SK-N-SH (cell line): ENCODE measurements at regions not wholly inside any gene's neighbourhood (a gene's known extent, or its start where the extent isn't known, plus 50 kb on each side); places are given as distances from the start of the nearest gene placed in this dataset.

Experiments
- CTCF ChIA-PET: fragments of 300-600, 350-600 bp; formaldehyde crosslinking; extraction: SDS; loops from one replicate; lab custom pipeline; 2021; lab: Yijun Ruan, JAX
- POLR2A ChIA-PET: fragments of 350-600 bp; sonication (Branson Sonifier 250); formaldehyde crosslinking; extraction: SDS; loops from one replicate; lab custom pipeline; 2020; ENCODE audit warnings: antibody characterized with exemption, inconsistent platforms; lab: Yijun Ruan, JAX
- DNase-seq: peaks from one replicate; pipeline ENCODE4 v3.0.0; 2012
- H2AFZ ChIP-seq: fragments of 200-600 bp; sonication (generic); 2 replicates; pipeline ENCODE4 v1.8.1; 2016; ENCODE audit warnings: antibody characterized with exemption, mild to moderate bottlenecking, low read depth
- H3F3A ChIP-seq: fragments of 200-600 bp; sonication (generic); replicated peaks from 2 replicates; pipeline ENCODE3; 2016; ENCODE audit warnings: antibody characterized with exemption, mild to moderate bottlenecking; ENCODE audit not compliant: insufficient read depth
- H3K27ac ChIP-seq, 2 experiments: fragments of 200-500 bp in 1 of 2; fragments of 200-600 bp in 1 of 2; sonication (Bioruptor generic) in 1 of 2; sonication (generic), shearing (Covaris generic) in 1 of 2; 2 replicates each; pipeline versions ENCODE4 v1.5.1 to v1.6.1; 2014 to 2016; ENCODE audit warnings: low read depth in 2 of 2, inconsistent platforms in 1 of 2, low read length in 1 of 2, mild to moderate bottlenecking in 1 of 2, mixed read lengths in 1 of 2
- H3K27me3 ChIP-seq: fragments of 200-600 bp; sonication (generic), shearing (Covaris generic); 2 replicates; pipeline ENCODE4 v1.6.1; 2016; ENCODE audit warnings: mixed run types; ENCODE audit not compliant: insufficient read depth
- H3K36me3 ChIP-seq, 2 experiments: fragments of 200-500 bp in 1 of 2; fragments of 200-600 bp in 1 of 2; sonication (Bioruptor generic) in 1 of 2; sonication (generic) in 1 of 2; replicated peaks in 1 of 2; 2 replicates each; pipeline versions ENCODE3 to v1.5.1; 2014 to 2016; ENCODE audit warnings: low read length in 1 of 2, mild to moderate bottlenecking in 1 of 2; ENCODE audit not compliant: insufficient read depth in 2 of 2, control insufficient read depth in 1 of 2
- H3K4me1 ChIP-seq, 2 experiments: fragments of 200-500 bp in 1 of 2; fragments of 200-600 bp in 1 of 2; sonication (Bioruptor generic) in 1 of 2; sonication (generic), shearing (Covaris generic) in 1 of 2; 2 replicates each; pipeline versions ENCODE4 v1.5.1 to v1.6.1; 2014 to 2016; ENCODE audit warnings: low read depth in 1 of 2, low read length in 1 of 2, mixed run types in 1 of 2; ENCODE audit not compliant: insufficient read depth in 2 of 2, control insufficient read depth in 1 of 2
- H3K4me2 ChIP-seq: fragments of 200-600 bp; sonication (generic), shearing (Covaris generic); 2 replicates; pipeline ENCODE4 v1.6.1; 2017; ENCODE audit warnings: mixed run types
- H3K4me3 ChIP-seq, 2 experiments: fragments of 200-500 bp in 1 of 2; fragments of 200-600 bp in 1 of 2; sonication (Bioruptor generic) in 1 of 2; sonication (generic), shearing (Covaris generic) in 1 of 2; 2 replicates each; pipeline versions ENCODE4 v1.5.1 to v1.8.1; 2014 to 2016; ENCODE audit warnings: low read depth in 2 of 2, inconsistent platforms in 1 of 2, low read length in 1 of 2, mild to moderate bottlenecking in 1 of 2, mixed read lengths in 1 of 2, moderate library complexity in 1 of 2
- H3K79me2 ChIP-seq: fragments of 200-600 bp; sonication (generic); 2 replicates; pipeline ENCODE4 v1.8.1; 2017; ENCODE audit warnings: mild to moderate bottlenecking; ENCODE audit not compliant: insufficient read depth
- H3K9ac ChIP-seq: fragments of 200-600 bp; sonication (generic); 2 replicates; pipeline ENCODE4 v1.6.1; 2017; ENCODE audit warnings: mixed run types
- H3K9me2 ChIP-seq: fragments of 200-600 bp; sonication (generic); 2 replicates; pipeline ENCODE4 v1.6.1; 2017; ENCODE audit warnings: mixed run types
- H3K9me3 ChIP-seq: fragments of 200-600 bp; sonication (generic); 2 replicates; pipeline ENCODE4 v1.6.1; 2017; ENCODE audit warnings: mixed run types, mild to moderate bottlenecking, moderate library complexity
- H4K20me1 ChIP-seq: fragments of 200-600 bp; sonication (generic); 2 replicates; pipeline ENCODE4 v1.6.1; 2017; ENCODE audit warnings: mild to moderate bottlenecking, mixed run types; ENCODE audit not compliant: insufficient read depth
- CHD2 ChIP-seq: fragments of 150-350 bp; IDR thresholded peaks from 2 replicates; pipeline ENCODE4 v1.6.1; 2018; ENCODE audit warnings: low read length; ENCODE audit not compliant: partially characterized antibody
- ELF1 ChIP-seq: IDR thresholded peaks from 2 replicates; pipeline ENCODE4 v1.4.0; 2012
- EP300 ChIP-seq, 2 experiments: IDR thresholded peaks; 2 replicates each; pipeline versions ENCODE4 v1.4.0 to v1.6.1; 2012; ENCODE audit warnings: borderline replicate concordance in 1 of 2, low read depth in 1 of 2, low read length in 1 of 2
- EZH2phosphoT487 ChIP-seq: fragments of 200-600 bp; sonication (generic); IDR thresholded peaks from 2 replicates; pipeline ENCODE4 v1.6.1; 2017; ENCODE audit warnings: low read depth, mixed run types, mild to moderate bottlenecking, antibody characterized with exemption, moderate library complexity, borderline replicate concordance
- FOXJ3 ChIP-seq: sonication (generic); formaldehyde crosslinking; IDR thresholded peaks from 2 replicates; pipeline ENCODE4 v1.5.1; 2020; ENCODE audit warnings: mild to moderate bottlenecking, missing genetic modification reagents
- GATA2 ChIP-seq: sonication (generic); formaldehyde crosslinking; IDR thresholded peaks from 2 replicates; pipeline ENCODE4 v1.5.0; 2020; ENCODE audit warnings: mild to moderate bottlenecking, missing genetic modification reagents
- IRF3 ChIP-seq: fragments of 150-350 bp; IDR thresholded peaks from 2 replicates; pipeline ENCODE4 v1.6.1; 2016; ENCODE audit warnings: mild to moderate bottlenecking, low read depth, low read length
- JUND ChIP-seq: IDR thresholded peaks from 2 replicates; pipeline ENCODE4 v1.4.0; 2012
- MAX ChIP-seq: IDR thresholded peaks from 2 replicates; pipeline ENCODE4 v1.4.0; 2012; ENCODE audit warnings: low read depth
- MXI1 ChIP-seq: IDR thresholded peaks from 2 replicates; pipeline ENCODE4 v1.6.1; 2012; ENCODE audit warnings: mild to moderate bottlenecking, low read depth, low read length, improper control_type of control experiment
- PBX3 ChIP-seq: IDR thresholded peaks from 2 replicates; pipeline ENCODE4; 2012
- RAD21 ChIP-seq: IDR thresholded peaks from 2 replicates; pipeline ENCODE4 v1.6.1; 2012; ENCODE audit warnings: mild to moderate bottlenecking, low read length
- RCOR1 ChIP-seq: fragments of 150-350 bp; IDR thresholded peaks from 2 replicates; pipeline ENCODE4 v1.6.1; 2017; ENCODE audit warnings: antibody characterized with exemption, low read length
- RFX5 ChIP-seq: IDR thresholded peaks from 2 replicates; pipeline ENCODE4 v1.6.1; 2012; ENCODE audit warnings: mild to moderate bottlenecking, improper control_type of control experiment, low read length
- SIN3A ChIP-seq: IDR thresholded peaks from 2 replicates; pipeline ENCODE4 v1.6.1; 2012; ENCODE audit warnings: low read depth, mild to moderate bottlenecking, low read length, moderate library complexity, borderline replicate concordance
- SMC3 ChIP-seq: IDR thresholded peaks from 2 replicates; pipeline ENCODE4 v1.6.1; 2012; ENCODE audit warnings: low read depth, low read length, improper control_type of control experiment
- TAF1 ChIP-seq: IDR thresholded peaks from 2 replicates; pipeline ENCODE4 v1.6.1; 2012; ENCODE audit warnings: low read depth, mild to moderate bottlenecking, low read length, moderate library complexity, borderline replicate concordance
- TEAD4 ChIP-seq: IDR thresholded peaks from 2 replicates; pipeline ENCODE4 v1.4.0; 2012; ENCODE audit warnings: mild to moderate bottlenecking, borderline replicate concordance; ENCODE audit not compliant: insufficient read depth
- USF1 ChIP-seq: IDR thresholded peaks from 2 replicates; pipeline ENCODE4 v1.4.0; 2012; ENCODE audit warnings: low read depth, borderline replicate concordance
- YY1 ChIP-seq: IDR thresholded peaks from 2 replicates; pipeline ENCODE4 v1.4.0; 2012; ENCODE audit warnings: low read depth, mild to moderate bottlenecking
- WGBS: methylation state at CpG from one replicate; pipeline ENCODE4 v1.1.6; 2017; ENCODE audit warnings: low lambda C conversion rate; 5-methylcytosine and 5-hydroxymethylcytosine counted together
- TF ChIP-seq, protein P1 (sequence below): fragments of 150-350 bp; IDR thresholded peaks from 2 replicates; pipeline ENCODE4 v1.6.1; 2017; ENCODE audit warnings: antibody characterized with exemption, low read length, low read depth, borderline replicate concordance
- TF ChIP-seq, protein P2 (sequence below): IDR thresholded peaks from 2 replicates; pipeline ENCODE4 v1.6.1; 2012; ENCODE audit warnings: mild to moderate bottlenecking, low read depth, low read length, moderate library complexity

GRCh38 chr3:103906304-103906703 lies 1460.4 kb upstream of the ALCAM start:
- no peaks in the 10 kb centered on the region for H3K27me3 ChIP-seq
- ChIA-PET POLR2A (no interaction called here), CTCF (interaction anchor here (0.8 to 1.5 kb wide), 2 partner anchors 1233 to 1460 kb away, joined by 3 to 4 read pairs; partner anchors contain the start of gene ALCAM)
- H3K9me2 ChIP-seq = no peaks in the 10 kb centered on the region
- H2AFZ ChIP-seq = no peak overlapping the region
- H3K4me1 ChIP-seq = peaks cover 0 to 14% of the 10 kb centered on the region in 2 experiments; a peak in 3 of 4 replicates
- no peaks in the 10 kb centered on the region for H3K9me3 ChIP-seq
- H3K79me2 ChIP-seq = no peaks in the 10 kb centered on the region
- no peak overlapping the region for H3K4me3 ChIP-seq
- WGBS = 38% methylated on average over 2 of the region's 2 CpGs
- TF ChIP-seq FOXJ3 (peak; percentile 89), YY1 (no peak), RFX5 (peak; percentile 47; the same call in 1 of the 2 replicates), RCOR1 (peak; percentile 91), EZH2phosphoT487 (no peak), MAX (no peak), USF1 (no peak), SMC3 (no peak), JUND (no peak), MXI1 (peak; percentile 49; the same call in 1 of the 2 replicates), EP300 (IDR thresholded peaks at IDR 0.05; ENCODE audit: borderline replicate concordance in 1 of 2, low read depth in 1 of 2, low read length in 1 of 2) (peak in 1 of 2 experiments; percentile 99; a peak in 2 of 4 replicates), CHD2 (peak; percentile 75), TAF1 (no peak), ELF1 (no peak), TEAD4 (no peak), PBX3 (no peak), SIN3A (no peak), GATA2 (CRISPR knock-in tag) (peak; percentile 96), RAD21 (peak; percentile 46; the same call in 1 of the 2 replicates), IRF3 (no peak)
- TF ChIP-seq, protein P1, sequence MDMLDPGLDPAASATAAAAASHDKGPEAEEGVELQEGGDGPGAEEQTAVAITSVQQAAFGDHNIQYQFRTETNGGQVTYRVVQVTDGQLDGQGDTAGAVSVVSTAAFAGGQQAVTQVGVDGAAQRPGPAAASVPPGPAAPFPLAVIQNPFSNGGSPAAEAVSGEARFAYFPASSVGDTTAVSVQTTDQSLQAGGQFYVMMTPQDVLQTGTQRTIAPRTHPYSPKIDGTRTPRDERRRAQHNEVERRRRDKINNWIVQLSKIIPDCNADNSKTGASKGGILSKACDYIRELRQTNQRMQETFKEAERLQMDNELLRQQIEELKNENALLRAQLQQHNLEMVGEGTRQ = no peak
- TF ChIP-seq, protein P2, sequence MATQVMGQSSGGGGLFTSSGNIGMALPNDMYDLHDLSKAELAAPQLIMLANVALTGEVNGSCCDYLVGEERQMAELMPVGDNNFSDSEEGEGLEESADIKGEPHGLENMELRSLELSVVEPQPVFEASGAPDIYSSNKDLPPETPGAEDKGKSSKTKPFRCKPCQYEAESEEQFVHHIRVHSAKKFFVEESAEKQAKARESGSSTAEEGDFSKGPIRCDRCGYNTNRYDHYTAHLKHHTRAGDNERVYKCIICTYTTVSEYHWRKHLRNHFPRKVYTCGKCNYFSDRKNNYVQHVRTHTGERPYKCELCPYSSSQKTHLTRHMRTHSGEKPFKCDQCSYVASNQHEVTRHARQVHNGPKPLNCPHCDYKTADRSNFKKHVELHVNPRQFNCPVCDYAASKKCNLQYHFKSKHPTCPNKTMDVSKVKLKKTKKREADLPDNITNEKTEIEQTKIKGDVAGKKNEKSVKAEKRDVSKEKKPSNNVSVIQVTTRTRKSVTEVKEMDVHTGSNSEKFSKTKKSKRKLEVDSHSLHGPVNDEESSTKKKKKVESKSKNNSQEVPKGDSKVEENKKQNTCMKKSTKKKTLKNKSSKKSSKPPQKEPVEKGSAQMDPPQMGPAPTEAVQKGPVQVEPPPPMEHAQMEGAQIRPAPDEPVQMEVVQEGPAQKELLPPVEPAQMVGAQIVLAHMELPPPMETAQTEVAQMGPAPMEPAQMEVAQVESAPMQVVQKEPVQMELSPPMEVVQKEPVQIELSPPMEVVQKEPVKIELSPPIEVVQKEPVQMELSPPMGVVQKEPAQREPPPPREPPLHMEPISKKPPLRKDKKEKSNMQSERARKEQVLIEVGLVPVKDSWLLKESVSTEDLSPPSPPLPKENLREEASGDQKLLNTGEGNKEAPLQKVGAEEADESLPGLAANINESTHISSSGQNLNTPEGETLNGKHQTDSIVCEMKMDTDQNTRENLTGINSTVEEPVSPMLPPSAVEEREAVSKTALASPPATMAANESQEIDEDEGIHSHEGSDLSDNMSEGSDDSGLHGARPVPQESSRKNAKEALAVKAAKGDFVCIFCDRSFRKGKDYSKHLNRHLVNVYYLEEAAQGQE = no peak
- no peak overlapping the region for H3K9ac ChIP-seq
- no peaks in the 10 kb centered on the region for H3K36me3 ChIP-seq
- no peak overlapping the region for H3K4me2 ChIP-seq
- H3K27ac ChIP-seq = peak overlapping the region in 1 of 2 experiments; percentile 97; a peak in 2 of 4 replicates
- DNase-seq = peak; percentile 3
- no peaks in the 10 kb centered on the region for H4K20me1 ChIP-seq
- no peaks in the 10 kb centered on the region for H3F3A ChIP-seq
